PC-9 (cell line): ENCODE measurements at regions not wholly inside any gene's neighbourhood (a gene's known extent, or its start where the extent isn't known, plus 50 kb on each side); places are given as distances from the start of the nearest gene placed in this dataset.

Source experiments
- EZH2 ChIP-seq: fragments of 200-600 bp; sonication (generic); IDR thresholded peaks from 2 replicates; pipeline ENCODE4 v1.8.0; 2017; ENCODE audit warnings: antibody characterized with exemption, low read depth
- TF ChIP-seq, protein P1 (sequence below): fragments of 200-600 bp; sonication (generic); conservative IDR thresholded peaks from 2 replicates; pipeline ENCODE4 v1.6.1; 2017; ENCODE audit warnings: mixed run types, antibody characterized with exemption, mild to moderate bottlenecking, moderate library complexity

DNA sequence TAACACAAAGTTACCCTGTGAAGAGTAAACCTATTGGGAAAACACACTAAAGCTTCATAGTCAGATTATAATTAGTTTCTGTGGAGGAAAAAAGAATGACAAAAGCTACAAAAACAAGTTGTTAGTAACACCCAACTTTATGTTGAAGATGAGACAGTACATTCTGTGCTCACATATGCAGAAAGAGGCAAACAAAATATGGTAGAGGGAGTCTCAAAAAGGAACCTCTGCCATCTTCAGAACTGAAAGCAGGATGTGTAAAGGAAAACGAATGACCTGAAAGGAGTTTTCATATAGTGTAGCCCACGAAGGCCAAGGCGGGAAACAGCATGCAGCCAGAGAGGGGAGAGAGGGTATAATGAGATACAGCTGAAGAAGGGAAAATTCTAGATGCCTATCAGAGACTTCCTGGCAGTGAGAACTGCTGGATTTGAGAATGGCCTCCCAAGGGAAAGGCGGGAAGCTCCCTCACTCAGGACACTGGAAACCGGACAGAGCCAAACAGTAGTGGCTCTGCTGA, 84.1 kb upstream of the HEY2 start:
- TF ChIP-seq, protein P1, sequence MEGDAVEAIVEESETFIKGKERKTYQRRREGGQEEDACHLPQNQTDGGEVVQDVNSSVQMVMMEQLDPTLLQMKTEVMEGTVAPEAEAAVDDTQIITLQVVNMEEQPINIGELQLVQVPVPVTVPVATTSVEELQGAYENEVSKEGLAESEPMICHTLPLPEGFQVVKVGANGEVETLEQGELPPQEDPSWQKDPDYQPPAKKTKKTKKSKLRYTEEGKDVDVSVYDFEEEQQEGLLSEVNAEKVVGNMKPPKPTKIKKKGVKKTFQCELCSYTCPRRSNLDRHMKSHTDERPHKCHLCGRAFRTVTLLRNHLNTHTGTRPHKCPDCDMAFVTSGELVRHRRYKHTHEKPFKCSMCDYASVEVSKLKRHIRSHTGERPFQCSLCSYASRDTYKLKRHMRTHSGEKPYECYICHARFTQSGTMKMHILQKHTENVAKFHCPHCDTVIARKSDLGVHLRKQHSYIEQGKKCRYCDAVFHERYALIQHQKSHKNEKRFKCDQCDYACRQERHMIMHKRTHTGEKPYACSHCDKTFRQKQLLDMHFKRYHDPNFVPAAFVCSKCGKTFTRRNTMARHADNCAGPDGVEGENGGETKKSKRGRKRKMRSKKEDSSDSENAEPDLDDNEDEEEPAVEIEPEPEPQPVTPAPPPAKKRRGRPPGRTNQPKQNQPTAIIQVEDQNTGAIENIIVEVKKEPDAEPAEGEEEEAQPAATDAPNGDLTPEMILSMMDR = no peak
- no peak for TF ChIP-seq EZH2
